D721Med (cell line): ENCODE measurements at regions not wholly inside any gene's neighbourhood (a gene's known extent, or its start where the extent isn't known, plus 50 kb on each side); places are given as distances from the start of the nearest gene placed in this dataset.
"Not testable (repeated sequence)": the region's sequence is repeated elsewhere in the genome, so short reads cannot be mapped to it uniquely, and the experiment has no call there.

Source experiments
- DNase-seq: peaks from one replicate; pipeline ENCODE4 v3.0.0; 2011; ENCODE audit warnings: low spot score; ENCODE audit not compliant: insufficient read length
- FAIRE-seq: peaks from 2 replicates; lab custom pipeline; 2011; peaks lifted over from hg19 to GRCh38; lab: Jason Lieb, UNC
- CTCF ChIP-seq: IDR thresholded peaks from 2 replicates; pipeline ENCODE4 v1.5.1; 2012; ENCODE audit warnings: mild to moderate bottlenecking, control low read depth; ENCODE audit not compliant: insufficient read depth; ENCODE audit errors: missing control alignments

GRCh38 chr7:37578350-37578749 lies 105.2 kb upstream of the GPR141 start:
- FAIRE-seq (no peak), DNase-seq (no peak)
- TF ChIP-seq CTCF = no peak

- no peak for TF ChIP-seq CTCF
- FAIRE-seq = no peak
- no peak for DNase-seq
These were observed 103.2 kb upstream of the GPR141 start for GRCh38 chr7:37580376-37580775.

GRCh38 chr7:37584651-37585463 lies 98.7 kb upstream of the GPR141 start:
- not testable (repeated sequence) for DNase-seq, FAIRE-seq

GRCh38 chr7:37590824-37591223 lies 92.7 kb upstream of the GPR141 start:
- TF ChIP-seq CTCF = no peak
- no peak for DNase-seq
- FAIRE-seq = no peak

- DNase-seq = no peak
- no peak for FAIRE-seq
- no peak for TF ChIP-seq CTCF
These were observed 91.2 kb upstream of the GPR141 start for GRCh38 chr7:37592366-37592765.

- FAIRE-seq = no peak
- no peak for TF ChIP-seq CTCF
These were observed 89.0 kb upstream of the GPR141 start for GRCh38 chr7:37594602-37595001.

GRCh38 chr7:37598824-37599223 lies 84.7 kb upstream of the GPR141 start:
- TF ChIP-seq CTCF = no peak
- FAIRE-seq = no peak
- DNase-seq = no peak

More at GRCh38 chr7:37594602-37595001, 89.0 kb upstream of the GPR141 start:
- no peak for DNase-seq
